K562 (cell line): ENCODE measurements at regions not wholly inside any gene's neighbourhood (a gene's known extent, or its start where the extent isn't known, plus 50 kb on each side); places are given as distances from the start of the nearest gene placed in this dataset.
"Not testable (repeated sequence)": the region's sequence is repeated elsewhere in the genome, so short reads cannot be mapped to it uniquely, and the experiment has no call there.

ENCODE experiments used
- IRF1 ChIP-seq: sonication (generic); formaldehyde crosslinking; IDR thresholded peaks from 2 replicates; pipeline ENCODE4 v1.8.0; 2022; ENCODE audit warnings: missing genetic modification reagents, mild to moderate bottlenecking, borderline replicate concordance
- NFIC ChIP-seq: fragments of 450-650 bp; IDR thresholded peaks from 2 replicates; pipeline ENCODE4 v1.6.1; 2017; ENCODE audit warnings: mild to moderate bottlenecking, inconsistent platforms
- RAD21 ChIP-seq, 2 experiments: fragments of 250-450 bp in 1 of 2; fragments of 450-650 bp in 1 of 2; sonication (Bioruptor Pico) in 1 of 2; formaldehyde crosslinking in 1 of 2; IDR thresholded peaks in 1 of 2; conservative IDR thresholded peaks in 1 of 2; 2 replicates each; pipeline versions ENCODE4 v1.4.0 to v1.8.0; 2020 to 2022; ENCODE audit warnings: mild to moderate bottlenecking in 2 of 2, moderate library complexity in 1 of 2
- SPI1 ChIP-seq: IDR thresholded peaks from 2 replicates; pipeline ENCODE4 v1.6.1; 2011; ENCODE audit warnings: low read depth, low read length, control low read depth, borderline replicate concordance
- TOE1 ChIP-seq, 2 experiments: fragments of 450-650 bp in 1 of 2; sonication (generic) in 1 of 2; formaldehyde crosslinking in 1 of 2; IDR thresholded peaks; 2 replicates each; pipeline versions ENCODE4 v1.7.1 to v1.8.0; 2016 to 2022; ENCODE audit warnings: borderline replicate concordance in 2 of 2, mild to moderate bottlenecking in 2 of 2, antibody characterized with exemption in 1 of 2, inconsistent platforms in 1 of 2, low read depth in 1 of 2, missing genetic modification reagents in 1 of 2, moderate library complexity in 1 of 2
- ZNF24 ChIP-seq: fragments of 450-650 bp; IDR thresholded peaks from 2 replicates; pipeline ENCODE4 v1.6.1; 2016

GRCh38 chr5:100080703-100081102, 454.5 kb upstream of the FAM174A start:
- TF ChIP-seq TOE1 (IDR thresholded peaks at IDR 0.05; ENCODE audit: borderline replicate concordance); TOE1 (CRISPR knock-in tag; IDR thresholded peaks at IDR 0.05; ENCODE audit: borderline replicate concordance, low read depth); SPI1; NFIC; IRF1 (CRISPR knock-in tag); ZNF24; RAD21 (CRISPR knock-in tag; conservative IDR thresholded peaks at IDR 0.05 in 1 of 2, IDR thresholded peaks at IDR 0.05 in 1 of 2): not testable (repeated sequence)
